WTC11 (cell line): ENCODE measurements at regions not wholly inside any gene's neighbourhood (a gene's known extent, or its start where the extent isn't known, plus 50 kb on each side); places are given as distances from the start of the nearest gene placed in this dataset.

Experiments used
- ATAC-seq: fragments of 200-7000 bp; cut with Tn5 transposase; 2 replicates; pipeline ENCODE4 v1.10.0; 2021; ENCODE audit warnings: mild to moderate bottlenecking, moderate library complexity
- CTCF ChIA-PET: fragments of 300-600 bp; sonication (Branson Sonifier 250); formaldehyde crosslinking; loops from one replicate; lab custom pipeline; 2021; ENCODE audit warnings: antibody characterized with exemption; lab: Charles Lee
- POLR2A ChIA-PET: fragments of 350-600 bp; sonication (Branson Sonifier 250); formaldehyde crosslinking; loops from one replicate; lab custom pipeline; 2021; ENCODE audit warnings: antibody characterized with exemption; lab: Charles Lee
- DNase-seq: peaks from one replicate; pipeline ENCODE4 v3.0.0; 2021; ENCODE audit warnings: low spot score
- H3K27ac Mint-ChIP-seq: 2 replicates; pipeline ENCODE4 v1.8.0; 2021; ENCODE audit warnings: mixed read lengths
- H3K27me3 Mint-ChIP-seq: 2 replicates; pipeline ENCODE4 v1.8.0; 2021; ENCODE audit warnings: low read depth, mild to moderate bottlenecking, moderate library complexity, mixed read lengths
- H3K36me3 Mint-ChIP-seq: 2 replicates; pipeline ENCODE4 v1.8.0; 2021; ENCODE audit warnings: mixed read lengths
- H3K4me1 Mint-ChIP-seq: 2 replicates; pipeline ENCODE4 v1.8.0; 2022; ENCODE audit warnings: mixed read lengths
- H3K4me3 Mint-ChIP-seq: 2 replicates; pipeline ENCODE4 v1.8.0; 2021; ENCODE audit warnings: mild to moderate bottlenecking, moderate library complexity, mixed read lengths
- H3K9me3 Mint-ChIP-seq: 2 replicates; pipeline ENCODE4 v1.8.0; 2021; ENCODE audit warnings: mixed read lengths
- E2F1 ChIP-seq: sonication (generic); formaldehyde crosslinking; IDR thresholded peaks from 2 replicates; pipeline ENCODE4 v1.8.0; 2022; ENCODE audit warnings: mild to moderate bottlenecking, missing genetic modification reagents
- ETV6 ChIP-seq: sonication (generic); formaldehyde crosslinking; IDR thresholded peaks from 2 replicates; pipeline ENCODE4 v1.8.1; 2022; ENCODE audit warnings: mild to moderate bottlenecking, missing genetic modification reagents
- GTF2I ChIP-seq: fragments of 250-450 bp; sonication (Bioruptor Pico); conservative IDR thresholded peaks from 2 replicates; pipeline ENCODE4 v1.4.0; 2021; ENCODE audit warnings: mild to moderate bottlenecking
- JAZF1 ChIP-seq: fragments of 250-450 bp; sonication (Bioruptor Pico); IDR thresholded peaks from 2 replicates; pipeline ENCODE4 v1.9.0; 2021; ENCODE audit warnings: moderate library complexity, mild to moderate bottlenecking, inconsistent platforms
- SP1 ChIP-seq: sonication (generic); formaldehyde crosslinking; conservative IDR thresholded peaks from 2 replicates; pipeline ENCODE4 v1.8.1; 2022; ENCODE audit warnings: missing genetic modification reagents
- STAT6 ChIP-seq: sonication (generic); formaldehyde crosslinking; conservative IDR thresholded peaks from 2 replicates; pipeline ENCODE4 v1.8.1; 2023; ENCODE audit warnings: mild to moderate bottlenecking, low read depth, missing genetic modification reagents, moderate library complexity
- USF1 ChIP-seq: sonication (generic); formaldehyde crosslinking; IDR thresholded peaks from 2 replicates; pipeline ENCODE4 v1.8.0; 2022; ENCODE audit warnings: mild to moderate bottlenecking, missing genetic modification reagents
- ZMAT4 ChIP-seq: fragments of 250-450 bp; sonication (Bioruptor Pico); IDR thresholded peaks from 2 replicates; pipeline ENCODE4 v1.9.0; 2021; ENCODE audit warnings: mild to moderate bottlenecking
- ZNF232 ChIP-seq: sonication (generic); formaldehyde crosslinking; IDR thresholded peaks from 2 replicates; pipeline ENCODE4 v1.8.0; 2022; ENCODE audit warnings: mild to moderate bottlenecking, missing genetic modification reagents
- TF ChIP-seq, protein P1 (sequence below): sonication (generic); formaldehyde crosslinking; IDR thresholded peaks from 2 replicates; pipeline ENCODE4 v1.8.1; 2023; ENCODE audit warnings: mild to moderate bottlenecking, missing genetic modification reagents, borderline replicate concordance
- TF ChIP-seq, protein P2 (sequence below): fragments of 250-450 bp; sonication (Bioruptor Pico); IDR thresholded peaks from 2 replicates; pipeline ENCODE4 v1.9.0; 2021; ENCODE audit warnings: mild to moderate bottlenecking
- TF ChIP-seq, protein P3 (sequence below): sonication (generic); formaldehyde crosslinking; IDR thresholded peaks from 2 replicates; pipeline ENCODE4 v1.8.1; 2022; ENCODE audit warnings: mild to moderate bottlenecking, moderate library complexity, missing genetic modification reagents

DNA sequence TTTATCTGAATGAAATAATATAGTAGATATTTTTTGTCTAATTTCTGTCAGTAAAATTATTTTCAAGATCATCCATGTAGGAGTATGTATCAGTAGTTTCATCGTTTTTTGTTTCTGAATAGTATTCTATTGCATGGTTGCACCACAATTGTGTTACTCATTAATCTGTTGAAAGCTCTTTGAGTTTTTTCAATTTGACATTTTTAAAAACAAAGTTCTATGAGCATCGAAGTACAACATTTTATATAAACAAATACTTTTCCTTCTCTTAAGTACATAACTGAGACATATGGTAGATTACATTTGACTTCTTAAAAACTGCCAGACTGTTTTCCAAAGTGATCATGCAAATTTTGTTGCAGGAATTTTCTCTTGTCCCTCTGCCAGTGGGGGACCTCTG, 1113.1 kb upstream of the CITED2 start (continued):
- TF ChIP-seq, protein P1, sequence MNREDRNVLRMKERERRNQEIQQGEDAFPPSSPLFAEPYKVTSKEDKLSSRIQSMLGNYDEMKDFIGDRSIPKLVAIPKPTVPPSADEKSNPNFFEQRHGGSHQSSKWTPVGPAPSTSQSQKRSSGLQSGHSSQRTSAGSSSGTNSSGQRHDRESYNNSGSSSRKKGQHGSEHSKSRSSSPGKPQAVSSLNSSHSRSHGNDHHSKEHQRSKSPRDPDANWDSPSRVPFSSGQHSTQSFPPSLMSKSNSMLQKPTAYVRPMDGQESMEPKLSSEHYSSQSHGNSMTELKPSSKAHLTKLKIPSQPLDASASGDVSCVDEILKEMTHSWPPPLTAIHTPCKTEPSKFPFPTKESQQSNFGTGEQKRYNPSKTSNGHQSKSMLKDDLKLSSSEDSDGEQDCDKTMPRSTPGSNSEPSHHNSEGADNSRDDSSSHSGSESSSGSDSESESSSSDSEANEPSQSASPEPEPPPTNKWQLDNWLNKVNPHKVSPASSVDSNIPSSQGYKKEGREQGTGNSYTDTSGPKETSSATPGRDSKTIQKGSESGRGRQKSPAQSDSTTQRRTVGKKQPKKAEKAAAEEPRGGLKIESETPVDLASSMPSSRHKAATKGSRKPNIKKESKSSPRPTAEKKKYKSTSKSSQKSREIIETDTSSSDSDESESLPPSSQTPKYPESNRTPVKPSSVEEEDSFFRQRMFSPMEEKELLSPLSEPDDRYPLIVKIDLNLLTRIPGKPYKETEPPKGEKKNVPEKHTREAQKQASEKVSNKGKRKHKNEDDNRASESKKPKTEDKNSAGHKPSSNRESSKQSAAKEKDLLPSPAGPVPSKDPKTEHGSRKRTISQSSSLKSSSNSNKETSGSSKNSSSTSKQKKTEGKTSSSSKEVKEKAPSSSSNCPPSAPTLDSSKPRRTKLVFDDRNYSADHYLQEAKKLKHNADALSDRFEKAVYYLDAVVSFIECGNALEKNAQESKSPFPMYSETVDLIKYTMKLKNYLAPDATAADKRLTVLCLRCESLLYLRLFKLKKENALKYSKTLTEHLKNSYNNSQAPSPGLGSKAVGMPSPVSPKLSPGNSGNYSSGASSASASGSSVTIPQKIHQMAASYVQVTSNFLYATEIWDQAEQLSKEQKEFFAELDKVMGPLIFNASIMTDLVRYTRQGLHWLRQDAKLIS = no peak

GRCh38 chr6:140486450-140487361, 1112.3 kb upstream of the CITED2 start:
- peaks cover 20% of the 10 kb centered on the region for H3K4me1 Mint-ChIP-seq
- TF ChIP-seq ZNF232 (CRISPR knock-in tag) = no peak
- TF ChIP-seq GTF2I = no peak
- no peak for TF ChIP-seq SP1 (CRISPR knock-in tag)
- TF ChIP-seq STAT6 = no peak
- no peak for TF ChIP-seq ETV6
- TF ChIP-seq JAZF1 = no peak
- TF ChIP-seq E2F1 (CRISPR knock-in tag) = no peak
- no peak for TF ChIP-seq USF1
- TF ChIP-seq, protein P2, sequence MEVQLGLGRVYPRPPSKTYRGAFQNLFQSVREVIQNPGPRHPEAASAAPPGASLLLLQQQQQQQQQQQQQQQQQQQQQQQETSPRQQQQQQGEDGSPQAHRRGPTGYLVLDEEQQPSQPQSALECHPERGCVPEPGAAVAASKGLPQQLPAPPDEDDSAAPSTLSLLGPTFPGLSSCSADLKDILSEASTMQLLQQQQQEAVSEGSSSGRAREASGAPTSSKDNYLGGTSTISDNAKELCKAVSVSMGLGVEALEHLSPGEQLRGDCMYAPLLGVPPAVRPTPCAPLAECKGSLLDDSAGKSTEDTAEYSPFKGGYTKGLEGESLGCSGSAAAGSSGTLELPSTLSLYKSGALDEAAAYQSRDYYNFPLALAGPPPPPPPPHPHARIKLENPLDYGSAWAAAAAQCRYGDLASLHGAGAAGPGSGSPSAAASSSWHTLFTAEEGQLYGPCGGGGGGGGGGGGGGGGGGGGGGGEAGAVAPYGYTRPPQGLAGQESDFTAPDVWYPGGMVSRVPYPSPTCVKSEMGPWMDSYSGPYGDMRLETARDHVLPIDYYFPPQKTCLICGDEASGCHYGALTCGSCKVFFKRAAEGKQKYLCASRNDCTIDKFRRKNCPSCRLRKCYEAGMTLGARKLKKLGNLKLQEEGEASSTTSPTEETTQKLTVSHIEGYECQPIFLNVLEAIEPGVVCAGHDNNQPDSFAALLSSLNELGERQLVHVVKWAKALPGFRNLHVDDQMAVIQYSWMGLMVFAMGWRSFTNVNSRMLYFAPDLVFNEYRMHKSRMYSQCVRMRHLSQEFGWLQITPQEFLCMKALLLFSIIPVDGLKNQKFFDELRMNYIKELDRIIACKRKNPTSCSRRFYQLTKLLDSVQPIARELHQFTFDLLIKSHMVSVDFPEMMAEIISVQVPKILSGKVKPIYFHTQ (CRISPR knock-in tag) = no peak
- TF ChIP-seq ZMAT4 (CRISPR knock-in tag) = no peak
- TF ChIP-seq, protein P3, sequence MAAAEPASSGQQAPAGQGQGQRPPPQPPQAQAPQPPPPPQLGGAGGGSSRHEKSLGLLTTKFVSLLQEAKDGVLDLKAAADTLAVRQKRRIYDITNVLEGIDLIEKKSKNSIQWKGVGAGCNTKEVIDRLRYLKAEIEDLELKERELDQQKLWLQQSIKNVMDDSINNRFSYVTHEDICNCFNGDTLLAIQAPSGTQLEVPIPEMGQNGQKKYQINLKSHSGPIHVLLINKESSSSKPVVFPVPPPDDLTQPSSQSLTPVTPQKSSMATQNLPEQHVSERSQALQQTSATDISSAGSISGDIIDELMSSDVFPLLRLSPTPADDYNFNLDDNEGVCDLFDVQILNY (CRISPR knock-in tag) = no peak
- TF ChIP-seq, all 79 proteins: peak for 0
- POLR2A ChIA-PET = no interaction called here
- H3K27me3 Mint-ChIP-seq = peaks cover 2% of the 10 kb centered on the region; the same call in 1 of the 2 replicates
- peaks cover 22% of the 10 kb centered on the region for H3K9me3 Mint-ChIP-seq
- no peak overlapping the region for H3K4me3 Mint-ChIP-seq
- H3K36me3 Mint-ChIP-seq = peaks cover 12% of the 10 kb centered on the region
- ATAC-seq = no peak
- no peak for DNase-seq
- no peak overlapping the region for H3K27ac Mint-ChIP-seq
- CTCF ChIA-PET = no interaction called here
